NCI-H526 treated with DMSO at 0.1 percent for 48 hours (cell line): ENCODE measurements at regions not wholly inside any gene's neighbourhood (a gene's known extent, or its start where the extent isn't known, plus 50 kb on each side); places are given as distances from the start of the nearest gene placed in this dataset.
"Not testable (repeated sequence)": the region's sequence is repeated elsewhere in the genome, so short reads cannot be mapped to it uniquely, and the experiment has no call there.

Experiments used
- DNase-seq: peaks from one replicate; lab custom pipeline; 2025; lab: John Stamatoyannopoulos, UW

GRCh38 chr13:22821589-22821988, 359.2 kb upstream of the SGCG start:
- DNase-seq: no peak

GRCh38 chr13:22825186-22825585, 355.6 kb upstream of the SGCG start:
- no peak for DNase-seq

- DNase-seq: peak; percentile 52
These were observed 352.7 kb upstream of the SGCG start for GRCh38 chr13:22828081-22828480.

GRCh38 chr13:22836475-22836874, 344.3 kb upstream of the SGCG start:
- no peak for DNase-seq

GRCh38 chr13:22837980-22838647, 342.7 kb upstream of the SGCG start:
- DNase-seq: no peak

- DNase-seq: no peak
These were observed 340.9 kb upstream of the SGCG start for GRCh38 chr13:22839603-22840530.

- no peak for DNase-seq
These were observed 334.2 kb upstream of the SGCG start for GRCh38 chr13:22846551-22846950.

- DNase-seq: no peak
These were observed 332.2 kb upstream of the SGCG start for GRCh38 chr13:22848539-22849052.

- DNase-seq: no peak
These were observed 324.9 kb upstream of the SGCG start for GRCh38 chr13:22855926-22856325.

GRCh38 chr13:22858980-22859379, 321.8 kb upstream of the SGCG start:
- DNase-seq: not testable (repeated sequence)

GRCh38 chr13:22859411-22859810, 321.4 kb upstream of the SGCG start:
- not testable (repeated sequence) for DNase-seq

- peak; percentile 52 for DNase-seq
These were observed 318.8 kb upstream of the SGCG start for GRCh38 chr13:22861958-22862466.

- no peak for DNase-seq
These were observed 318.3 kb upstream of the SGCG start for GRCh38 chr13:22862478-22862877.

GRCh38 chr13:22866221-22866620, 314.6 kb upstream of the SGCG start:
- DNase-seq: no peak

- no peak for DNase-seq
These were observed 309.5 kb upstream of the SGCG start for GRCh38 chr13:22871231-22871630.

GRCh38 chr13:22874839-22875238, 305.9 kb upstream of the SGCG start:
- DNase-seq: no peak

GRCh38 chr13:22877421-22877820, 303.4 kb upstream of the SGCG start:
- no peak for DNase-seq

GRCh38 chr13:22880741-22881720, 299.7 kb upstream of the SGCG start:
- DNase-seq: peak; percentile 96

GRCh38 chr13:22881721-22882608, 298.8 kb upstream of the SGCG start:
- peak; percentile 66 for DNase-seq

- DNase-seq: peak; percentile 69
These were observed 297.4 kb upstream of the SGCG start for GRCh38 chr13:22883262-22883840.
